ENCODE measurements at regions not wholly inside any gene's neighbourhood (a gene's known extent, or its start where the extent isn't known, plus 50 kb on each side); places are given as distances from the start of the nearest gene placed in this dataset.

DNA sequence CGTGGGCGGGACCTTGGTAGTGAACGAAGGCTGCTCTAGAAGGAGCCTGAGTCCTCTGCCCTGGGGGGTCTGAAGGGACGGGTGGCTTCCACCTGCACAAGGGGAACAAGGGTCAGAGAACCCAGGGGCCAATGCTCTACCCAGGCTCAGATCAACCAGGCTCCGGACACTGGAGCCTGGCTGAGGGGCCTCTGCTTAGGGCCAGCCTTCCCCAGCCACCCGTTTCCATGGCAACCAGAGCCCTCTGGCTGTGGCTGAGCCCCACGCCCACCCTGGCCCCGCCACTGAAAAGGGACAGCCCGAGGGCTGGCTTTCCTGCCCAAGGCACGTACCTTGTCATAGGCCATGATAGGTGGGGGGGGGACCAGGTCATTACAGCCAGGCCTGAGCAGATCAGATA, 724.6 kb downstream of the PTPRU start:
- DNase-seq: no peak

DNA sequence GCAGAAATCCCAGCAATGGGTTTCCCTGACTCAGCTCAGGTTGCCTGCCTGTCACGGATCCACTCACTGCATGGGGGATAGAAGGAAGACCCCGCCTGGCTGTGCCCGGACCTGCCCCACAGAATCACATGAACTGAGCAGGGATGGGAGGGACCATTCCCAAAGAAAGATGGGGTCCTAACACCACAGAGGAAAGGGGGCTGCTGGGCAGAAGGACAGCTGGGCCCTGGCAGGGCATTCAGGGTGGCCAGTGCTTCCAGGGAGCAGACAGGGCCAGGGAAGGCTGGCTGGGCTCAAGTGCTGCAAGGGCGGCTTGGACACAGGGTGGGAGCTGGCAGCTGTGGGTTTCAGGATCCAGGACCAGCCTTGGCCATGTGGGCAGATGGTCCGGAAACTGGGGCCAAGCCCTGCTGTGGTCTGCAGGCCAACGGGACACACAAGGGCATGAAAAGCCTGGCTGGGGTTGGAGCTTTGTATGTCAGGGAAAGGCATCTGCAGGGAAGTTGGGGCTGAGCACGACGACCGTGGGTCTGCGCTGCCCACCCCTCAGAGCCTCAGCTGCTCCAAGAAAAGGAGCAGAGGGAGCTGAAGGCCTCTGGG, 723.9 kb downstream of the PTPRU start:
- DNase-seq: no peak

DNA sequence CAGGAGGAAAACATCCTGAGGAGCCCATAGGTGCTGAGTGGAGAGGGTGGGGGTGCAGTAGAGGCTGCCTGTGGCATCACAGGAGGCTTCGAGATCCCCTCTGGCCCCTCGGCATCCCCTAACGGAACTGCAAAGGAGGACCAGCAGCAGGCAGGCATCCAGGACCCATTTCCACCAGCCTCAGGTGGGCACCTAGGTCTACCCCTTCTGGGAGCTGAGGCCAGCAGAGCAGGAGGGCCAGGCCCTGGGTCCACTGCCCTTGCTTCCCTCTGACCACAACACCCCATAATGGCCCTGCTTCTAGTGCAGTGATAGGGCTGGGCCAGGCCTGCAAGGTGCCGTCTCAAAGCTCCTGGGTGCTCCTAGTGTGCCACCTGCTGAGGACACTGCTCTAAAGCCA, 723.0 kb downstream of the PTPRU start:
- DNase-seq: no peak

DNA sequence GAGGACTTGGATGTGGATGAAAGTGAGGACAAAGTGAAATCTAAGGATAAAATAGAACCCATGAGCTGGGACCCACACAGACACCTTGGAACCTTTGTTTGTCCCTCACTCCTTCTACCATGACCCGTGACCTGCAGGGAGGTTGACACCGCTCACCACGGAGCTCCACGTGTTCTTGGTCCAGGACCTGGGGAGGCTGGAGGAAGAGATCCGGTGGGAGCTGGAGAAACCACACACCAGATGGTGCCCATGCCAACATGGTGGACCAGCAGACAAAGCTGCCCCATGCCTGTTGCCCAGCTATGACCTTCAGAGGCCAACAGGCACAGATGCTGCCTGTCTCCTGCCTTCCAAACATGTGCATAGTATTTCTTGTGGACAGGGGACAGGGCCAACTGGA, 721.9 kb downstream of the PTPRU start:
- no peak for DNase-seq

DNA sequence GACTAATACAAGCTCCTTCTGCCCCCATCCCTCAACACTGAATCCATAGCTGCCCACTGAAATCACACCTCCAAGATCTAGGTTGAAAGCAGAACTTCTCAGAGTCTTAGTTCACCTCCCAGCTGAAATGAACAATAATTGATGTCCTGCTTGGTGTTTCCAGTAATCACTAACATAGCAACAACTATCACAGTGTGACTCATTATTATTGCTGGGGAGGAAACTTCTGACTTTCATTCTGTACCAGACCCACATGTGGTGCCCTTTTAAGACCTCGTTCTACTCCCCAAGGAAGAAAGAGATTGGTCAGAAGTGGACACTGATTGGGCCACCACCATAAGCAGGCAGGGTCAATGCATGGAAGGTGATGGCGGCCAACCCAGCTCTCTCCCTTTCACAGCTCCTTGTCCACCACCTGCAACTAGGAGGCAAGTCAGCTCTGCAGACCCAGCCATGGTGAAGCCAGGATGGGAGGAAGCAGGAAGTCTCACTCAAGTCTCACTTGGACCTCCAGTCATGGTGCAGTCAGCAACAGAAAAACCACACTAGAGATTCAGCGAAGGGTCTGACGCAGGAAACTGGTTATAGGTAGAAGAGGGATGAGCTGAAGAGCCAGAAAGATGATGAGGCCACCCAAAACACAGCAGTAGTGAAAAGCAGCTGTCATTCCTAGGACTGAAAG, 720.2 kb downstream of the PTPRU start:
- no peak for DNase-seq

DNA sequence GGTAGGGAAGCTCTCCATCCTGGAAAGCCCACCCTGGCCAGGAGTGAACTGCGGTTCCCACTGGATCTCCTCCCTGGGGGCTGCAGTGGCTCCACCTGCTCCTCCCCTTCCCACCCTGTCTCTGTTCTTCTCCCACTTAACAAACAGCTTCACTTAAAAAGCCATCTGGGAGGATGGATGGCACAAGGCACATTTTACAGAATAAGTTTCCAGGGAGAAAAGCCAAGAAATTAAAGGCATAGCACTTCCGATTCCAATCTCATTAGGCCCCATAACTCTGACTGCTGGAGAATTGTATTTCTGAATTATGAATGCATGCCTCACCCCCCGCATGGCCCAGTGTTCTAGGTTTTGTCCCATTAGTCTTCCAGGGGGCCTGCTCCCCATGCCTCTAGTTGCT, 718.3 kb downstream of the PTPRU start:
- DNase-seq: no peak

DNA sequence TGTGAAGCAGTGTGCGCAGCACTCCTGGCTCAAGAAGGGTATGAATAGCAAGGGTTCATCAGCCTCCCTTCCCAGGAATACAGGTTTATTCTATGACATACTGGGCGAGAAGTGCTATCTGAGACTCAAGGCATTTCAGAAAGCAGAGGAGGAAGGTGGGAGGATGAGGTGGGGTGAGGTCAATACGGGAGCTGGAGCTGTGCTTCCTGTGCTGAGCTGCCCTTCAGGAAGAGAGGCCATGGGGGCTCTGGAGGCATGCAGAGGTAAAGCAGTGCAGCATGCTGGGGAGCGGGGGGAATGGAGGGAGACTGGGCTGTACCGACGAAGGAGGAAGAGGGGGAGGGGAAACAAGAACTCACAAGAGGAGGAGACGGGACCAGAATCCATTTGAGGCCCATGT, 717.6 kb downstream of the PTPRU start:
- no peak for DNase-seq

DNA sequence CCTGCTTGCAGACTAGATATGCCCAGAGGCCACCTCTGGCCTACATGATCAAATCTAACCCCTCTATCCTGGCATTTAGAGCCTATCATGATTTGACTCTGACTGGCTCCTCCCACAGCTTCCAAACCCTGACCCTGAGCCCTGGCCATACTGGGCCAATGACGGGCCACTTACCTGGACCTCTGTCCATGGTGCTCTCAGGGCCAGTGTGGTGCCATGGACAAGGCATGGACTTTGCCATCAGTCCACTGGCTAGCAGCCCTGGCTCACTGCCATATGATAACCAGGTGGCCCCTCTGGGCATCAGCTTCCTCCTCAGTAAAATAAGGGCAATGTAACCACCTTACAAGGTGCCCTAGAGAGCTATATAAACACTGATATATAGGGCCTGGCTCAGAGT, 713.4 kb downstream of the PTPRU start:
- no peak for DNase-seq

DNA sequence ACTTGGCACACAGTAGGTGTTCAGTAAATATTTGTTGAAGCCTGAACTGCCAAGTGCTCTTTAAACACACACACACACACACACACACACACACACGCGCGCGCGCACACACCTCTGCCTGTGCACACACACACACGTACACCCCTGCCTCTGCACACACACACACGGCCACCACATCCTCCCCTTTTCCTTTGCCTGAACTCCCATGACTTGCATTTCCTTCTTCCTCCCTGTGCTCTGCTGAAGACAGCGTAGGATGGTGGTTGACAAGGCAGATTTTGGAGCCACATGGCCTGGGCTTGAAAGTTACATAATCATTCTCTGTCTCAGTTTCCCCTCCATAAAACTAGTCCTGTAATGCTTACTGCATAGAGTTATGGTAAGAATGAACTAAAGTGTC, 712.3 kb downstream of the PTPRU start:
- peak; percentile 5 to 14 for DNase-seq

DNA sequence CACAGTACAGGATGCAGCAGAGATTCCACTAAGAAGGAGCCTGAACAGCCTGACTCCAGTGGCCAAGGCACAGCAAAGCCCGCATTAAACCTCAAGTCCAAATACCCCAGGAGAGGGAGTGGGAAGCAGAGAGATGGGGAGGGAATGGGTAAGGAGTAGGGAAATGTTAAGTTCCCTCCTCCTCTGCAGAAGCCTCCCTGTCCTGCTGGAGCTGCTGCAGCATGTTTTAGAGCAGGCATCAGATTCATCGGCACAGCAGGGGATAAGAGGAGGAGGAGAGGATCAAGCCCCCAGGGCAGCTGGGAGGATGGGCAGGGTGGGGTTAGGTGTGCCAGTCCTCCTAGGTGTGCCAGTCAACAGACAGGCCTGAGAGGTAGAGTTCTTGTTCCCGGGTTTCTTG, 709.7 kb downstream of the PTPRU start:
- no peak for DNase-seq

DNA sequence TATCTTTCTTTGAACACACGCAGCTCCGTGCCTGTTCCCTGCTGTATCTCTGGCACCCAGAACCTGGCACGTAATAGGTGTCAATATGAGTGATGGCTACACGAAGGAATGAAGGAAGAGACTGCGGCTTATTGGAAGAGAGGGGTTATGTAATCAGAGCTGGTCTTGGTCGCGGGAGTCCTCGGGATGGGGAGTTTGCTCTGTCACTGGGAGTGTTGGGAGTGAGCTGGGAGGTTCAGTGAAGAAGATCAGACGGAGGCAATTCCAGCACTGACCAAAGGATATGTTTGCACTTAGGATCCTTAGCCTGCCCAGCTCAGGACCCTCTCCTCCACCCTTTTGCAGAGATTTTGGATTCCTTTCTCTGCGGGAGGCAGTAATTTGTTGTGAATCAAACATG, 709.1 kb downstream of the PTPRU start:
- DNase-seq: no peak

DNA sequence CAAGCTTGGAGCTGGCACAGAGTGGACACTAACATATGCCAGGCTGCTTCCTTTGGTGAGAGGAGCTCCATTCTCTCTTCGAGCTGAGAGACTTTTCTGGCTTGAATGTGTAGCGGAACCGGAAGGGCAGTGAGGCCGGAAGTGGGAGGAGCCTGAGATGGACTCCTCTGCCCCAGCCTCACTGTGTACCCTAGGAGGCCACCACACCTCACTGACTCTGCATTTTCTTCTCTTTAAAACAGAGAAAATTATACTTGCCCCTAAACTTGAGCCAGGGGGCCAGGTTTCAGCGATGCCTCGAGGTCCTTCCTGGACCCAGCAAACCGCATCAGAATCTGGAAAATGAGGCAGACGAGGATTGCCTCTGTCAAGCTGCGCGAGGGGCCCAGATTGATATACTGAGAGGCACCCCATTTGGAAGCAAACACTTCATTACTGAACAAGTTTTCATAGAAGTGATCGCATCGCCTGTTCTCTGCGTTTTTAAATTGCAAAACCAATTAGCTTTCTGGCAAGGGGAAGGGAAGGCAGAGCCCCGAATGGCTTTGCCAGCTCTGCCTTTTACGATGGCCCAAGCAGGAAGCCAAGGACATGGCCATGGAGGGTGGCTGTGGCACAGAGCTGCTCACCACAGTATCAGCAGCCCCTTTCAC, 708.1 kb downstream of the PTPRU start:
- DNase-seq: no peak

DNA sequence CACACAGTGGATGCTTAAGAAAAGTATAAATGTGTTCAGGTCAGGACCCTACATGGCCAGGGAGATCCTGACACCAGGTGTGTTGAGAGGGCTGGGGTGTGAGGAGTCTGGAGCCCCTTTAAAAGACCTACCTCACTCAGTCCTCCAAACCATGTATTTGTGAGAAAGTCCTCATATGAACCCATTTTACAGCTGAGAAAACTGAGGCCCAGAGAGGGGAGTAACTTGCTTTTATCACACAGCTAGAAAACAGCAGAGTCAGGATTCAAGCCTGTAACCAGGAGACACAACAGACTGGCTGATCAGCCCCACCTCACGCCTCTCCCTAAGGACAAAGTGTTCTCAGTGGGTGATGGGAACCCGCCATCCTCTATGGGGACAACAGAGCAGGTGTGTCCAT, 706.7 kb downstream of the PTPRU start:
- DNase-seq: no peak

DNA sequence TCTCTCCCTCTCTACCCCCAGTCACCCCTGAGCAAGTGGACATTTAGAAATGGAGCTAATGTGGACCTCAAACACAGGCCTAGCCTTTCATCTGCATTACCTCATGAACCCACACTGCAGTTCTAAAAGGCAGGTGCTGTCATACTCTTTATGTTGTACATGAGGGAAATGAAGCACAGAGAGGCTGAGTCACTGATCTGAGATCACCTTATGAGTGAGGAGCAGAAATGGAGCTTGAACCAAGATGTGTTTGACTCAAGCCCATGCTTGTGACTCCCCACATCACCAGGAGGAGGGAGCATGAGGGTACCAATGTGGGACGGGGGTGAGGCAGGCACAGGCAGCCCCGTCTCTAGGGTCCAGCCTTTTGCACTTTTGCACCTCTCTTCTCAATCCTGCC, 702.8 kb downstream of the PTPRU start:
- no peak for DNase-seq

DNA sequence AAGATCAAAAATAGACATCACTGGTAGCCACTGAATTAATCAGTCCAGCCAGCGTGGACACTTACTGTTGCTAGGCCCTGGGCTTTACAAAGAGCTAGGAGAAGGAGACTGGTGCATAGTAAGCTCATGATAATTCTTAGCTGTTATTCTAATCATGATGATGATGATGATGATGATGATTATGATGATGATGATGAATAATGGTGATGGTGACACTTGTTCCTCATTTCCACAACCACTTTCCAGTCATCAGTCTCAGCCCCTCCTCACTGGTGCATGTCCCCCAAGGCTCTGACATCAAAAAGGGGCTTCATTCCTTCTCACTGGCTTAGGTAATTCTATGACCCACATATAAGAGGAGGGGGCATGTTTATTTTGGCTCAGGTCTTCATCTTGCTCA, 701.0 kb downstream of the PTPRU start:
- DNase-seq: no peak

DNA sequence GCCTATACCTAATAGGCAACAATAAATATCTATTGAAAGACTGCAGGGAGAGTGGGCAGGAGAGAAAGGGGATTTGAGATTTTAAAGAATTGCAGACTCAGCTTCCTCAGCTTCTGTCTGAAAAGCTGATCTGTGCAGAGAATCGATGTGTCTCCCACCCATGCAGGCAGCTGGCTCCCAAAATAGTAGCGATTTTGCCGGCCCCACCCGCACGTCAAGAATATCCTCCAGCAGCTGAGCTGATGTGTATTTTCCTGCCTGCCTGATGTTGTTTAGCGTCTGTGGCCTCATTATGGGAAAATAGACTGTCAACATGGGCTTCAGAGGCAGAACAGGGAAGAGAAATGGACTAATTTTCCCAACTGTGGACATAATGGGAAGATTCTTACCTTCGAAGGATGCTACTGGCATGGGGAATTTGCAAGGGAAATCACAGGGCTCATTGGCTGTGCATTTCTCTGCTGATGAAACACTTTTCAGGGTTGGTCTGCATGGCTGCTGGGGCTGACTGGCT, 699.8 kb downstream of the PTPRU start:
- DNase-seq: no peak

DNA sequence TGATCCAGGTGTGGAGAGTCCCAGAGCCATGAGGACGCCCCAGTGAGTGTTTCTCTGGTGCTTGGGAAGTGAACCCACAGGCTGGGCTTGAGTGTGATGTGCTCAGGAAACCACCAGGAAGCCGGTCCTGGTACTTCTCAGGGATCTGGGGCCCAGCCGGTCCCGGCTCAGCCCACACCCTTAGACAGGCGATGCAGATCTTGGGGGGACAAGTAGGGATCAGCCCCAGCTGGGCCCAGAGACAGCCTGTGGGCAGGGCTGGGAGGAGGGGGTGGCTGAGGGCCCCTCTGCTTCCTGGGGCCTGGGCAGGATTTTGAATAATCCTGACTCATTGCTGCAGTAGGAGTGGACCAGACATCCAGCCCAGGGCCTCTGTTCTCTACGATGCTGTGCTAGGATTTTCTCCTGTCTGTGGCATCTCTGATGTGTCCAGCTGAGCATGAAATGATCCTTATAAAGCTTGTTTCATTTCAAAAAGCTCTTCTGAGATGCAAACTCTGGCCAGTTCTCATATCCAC, 698.0 kb downstream of the PTPRU start:
- no peak for DNase-seq

DNA sequence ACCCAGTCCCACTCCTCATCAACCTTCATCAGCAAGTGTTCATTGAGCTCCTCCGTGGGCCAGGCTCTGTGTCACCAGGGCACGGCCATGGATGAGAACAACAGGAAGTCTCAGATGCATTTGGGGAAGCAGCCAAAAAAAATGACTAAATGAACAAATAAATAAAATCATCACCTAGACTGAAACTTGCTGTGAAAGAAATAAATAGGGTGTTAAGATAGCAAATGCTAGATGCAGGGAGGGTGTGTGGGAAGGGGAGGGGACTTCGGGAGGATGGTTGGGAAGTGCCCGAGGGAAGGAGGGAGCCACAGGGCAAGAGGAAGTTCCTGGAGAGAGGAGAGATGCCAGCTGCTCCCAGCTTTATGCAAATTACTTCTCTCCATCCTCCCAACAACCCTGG, 696.7 kb downstream of the PTPRU start:
- no peak for DNase-seq

DNA sequence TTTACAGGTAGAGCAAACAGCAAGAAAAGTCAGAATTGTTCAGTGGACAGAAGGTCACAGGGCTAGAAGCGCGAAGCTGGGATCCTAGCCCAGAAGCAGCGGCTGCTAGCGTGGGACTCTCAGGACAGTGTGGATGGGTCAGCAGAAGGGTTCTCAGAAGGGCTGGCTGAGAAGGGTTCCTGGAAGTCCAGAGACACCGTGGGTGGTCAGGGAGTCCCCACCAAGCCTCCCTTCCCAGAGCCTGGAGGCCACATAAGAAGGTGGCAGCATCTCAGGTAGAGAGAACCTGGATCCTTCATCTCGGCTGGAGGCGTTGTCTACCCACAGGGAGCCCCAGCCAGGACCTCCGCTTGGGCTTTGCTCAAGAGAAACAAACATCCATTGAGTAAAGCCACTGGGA, 696.3 kb downstream of the PTPRU start:
- DNase-seq: no peak

DNA sequence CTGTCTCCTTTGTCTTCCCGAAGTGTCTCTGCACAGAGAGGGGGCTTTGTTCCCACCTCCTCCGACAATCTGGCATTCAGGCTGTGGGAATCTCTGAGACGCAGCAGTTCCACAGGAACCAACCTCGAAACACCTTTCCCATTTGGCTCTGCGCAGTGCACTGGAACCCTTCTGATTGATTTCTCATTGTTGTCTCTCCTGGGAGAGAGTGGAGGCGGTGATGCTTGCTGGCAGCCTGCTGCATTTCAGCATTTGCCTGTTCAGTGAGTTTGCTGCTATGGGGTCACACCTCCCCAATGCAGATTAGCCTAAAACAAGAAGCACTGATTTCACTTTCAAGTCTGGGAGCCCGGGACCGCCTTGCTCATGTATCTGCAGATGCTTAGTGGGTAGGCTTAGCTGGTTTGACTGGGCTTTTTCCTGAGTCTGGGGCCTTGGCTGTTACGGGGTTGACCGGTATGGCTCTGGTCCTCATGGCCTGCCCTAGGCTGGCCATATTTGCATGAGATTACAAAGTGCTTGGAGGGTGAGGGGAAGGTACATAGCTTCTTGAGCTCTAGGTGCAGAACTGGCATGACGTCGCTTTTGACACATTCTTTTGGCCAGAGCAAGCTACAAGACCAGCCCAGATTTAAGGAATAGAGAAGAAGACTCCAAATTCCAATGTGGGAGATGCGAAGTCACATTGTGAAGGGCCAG, 695.3 kb downstream of the PTPRU start:
- no peak for DNase-seq

DNA sequence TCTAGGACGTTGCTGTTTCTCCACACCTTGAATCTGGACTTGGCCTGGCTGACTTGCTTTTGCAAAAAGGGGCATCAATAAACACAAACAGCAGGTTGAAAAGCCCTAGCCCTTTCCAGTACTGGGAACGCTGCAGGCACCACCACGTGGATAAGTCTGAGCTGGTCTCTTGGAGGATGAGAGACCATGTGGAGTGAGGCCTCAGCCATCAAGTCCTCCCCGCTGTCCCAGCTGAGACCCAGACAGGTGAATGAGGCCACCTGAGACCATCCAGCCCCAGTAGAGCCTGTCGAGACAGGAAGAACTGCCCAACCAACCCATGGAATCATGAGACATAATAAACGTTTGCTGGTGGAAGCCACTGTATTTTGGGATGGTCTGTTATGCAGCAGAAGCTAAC, 688.7 kb downstream of the PTPRU start:
- no peak for DNase-seq

DNA sequence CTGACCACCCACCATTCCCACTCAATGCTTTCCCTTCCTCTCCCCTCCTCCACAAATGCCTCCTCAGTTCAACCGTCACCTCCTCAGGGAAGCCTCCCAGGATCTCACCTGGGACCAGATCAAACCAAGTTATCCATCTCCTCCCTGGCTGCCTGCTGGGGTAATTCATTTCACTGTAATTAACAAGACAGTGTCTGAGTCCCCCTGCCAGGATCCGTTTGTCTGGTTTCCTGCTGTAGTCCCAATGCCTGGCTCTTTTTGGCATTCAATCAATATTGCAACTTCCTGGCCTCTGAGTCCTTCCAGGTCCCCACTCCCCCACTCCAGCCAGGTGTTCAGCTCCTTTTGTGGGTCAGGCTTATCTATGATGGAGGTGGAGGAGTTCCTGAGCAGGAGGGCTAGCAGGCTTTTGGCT, 687.7 kb downstream of the PTPRU start:
- DNase-seq: no peak

DNA sequence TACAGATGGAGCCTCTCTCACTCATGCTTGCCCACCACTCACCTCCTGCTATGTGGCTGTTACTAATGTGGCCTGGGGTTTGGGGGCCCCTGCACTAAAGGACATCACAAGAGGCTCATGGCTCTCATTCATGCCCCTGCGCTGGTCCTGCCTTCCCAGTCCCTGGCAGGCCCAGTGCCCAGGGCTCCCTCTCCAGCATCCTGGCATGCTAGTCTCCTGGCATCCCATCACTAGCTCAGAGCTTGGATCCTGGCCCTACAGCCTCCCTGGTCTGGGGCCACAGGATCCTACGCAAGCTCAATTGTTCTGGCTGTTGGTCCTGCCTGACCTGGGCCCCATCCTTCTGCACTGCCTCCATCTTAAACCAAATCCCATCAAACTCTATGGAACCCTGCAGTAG, 685.4 kb downstream of the PTPRU start:
- no peak for DNase-seq

Data from inflammatory macrophage (primary cell).